D341Med (cell line): ENCODE measurements at regions not wholly inside any gene's neighbourhood (a gene's known extent, or its start where the extent isn't known, plus 50 kb on each side); places are given as distances from the start of the nearest gene placed in this dataset.

Experiments used
- DNase-seq: peaks from one replicate; pipeline ENCODE4 v3.0.0; 2012; ENCODE audit warnings: low spot score

DNA sequence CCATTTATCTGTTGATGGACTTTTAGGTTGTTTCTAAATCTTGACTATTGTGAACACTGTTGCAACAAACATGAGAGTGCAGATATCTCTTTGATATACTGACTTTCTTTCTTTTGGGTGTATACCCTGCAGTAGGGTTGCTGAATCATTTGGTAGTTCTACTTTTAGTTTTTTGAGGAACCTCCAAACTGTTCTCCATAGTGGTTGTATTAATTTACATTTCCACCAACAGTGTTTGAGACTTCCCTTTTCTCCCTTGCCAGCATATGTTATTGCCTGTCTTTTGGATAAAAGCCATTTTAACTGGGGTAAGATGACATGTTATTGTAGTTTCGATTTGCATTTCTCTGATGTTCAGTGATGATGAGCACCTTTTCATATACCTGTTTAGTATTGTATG, 330.0 kb downstream of the DDX10 start:
- no peak for DNase-seq

GRCh38 chr11:108997826-108998225, 333.0 kb downstream of the DDX10 start:
- DNase-seq: no peak

- DNase-seq: no peak
These were observed 335.7 kb downstream of the DDX10 start for GRCh38 chr11:109000531-109000930.

DNA sequence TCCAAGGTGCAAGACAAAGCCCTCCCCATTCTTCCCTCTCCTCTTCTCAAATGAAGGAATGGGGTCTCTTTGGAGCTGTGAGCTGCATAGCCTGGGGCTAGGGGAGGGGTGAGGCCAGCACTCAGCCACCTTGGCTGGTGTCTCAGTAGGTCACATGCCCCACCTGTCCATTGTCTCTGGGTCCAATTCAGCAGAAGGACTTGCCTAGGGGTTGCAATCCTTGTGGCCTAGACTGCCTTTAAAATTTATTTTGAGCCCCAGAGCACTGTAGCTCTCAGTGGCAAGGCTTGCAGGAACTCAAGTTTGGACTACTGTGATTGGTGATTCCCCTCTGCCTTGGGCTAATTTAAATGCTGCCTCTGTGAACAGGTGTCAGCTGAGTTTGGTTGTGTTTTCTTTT, 336.7 kb downstream of the DDX10 start:
- no peak for DNase-seq

DNA sequence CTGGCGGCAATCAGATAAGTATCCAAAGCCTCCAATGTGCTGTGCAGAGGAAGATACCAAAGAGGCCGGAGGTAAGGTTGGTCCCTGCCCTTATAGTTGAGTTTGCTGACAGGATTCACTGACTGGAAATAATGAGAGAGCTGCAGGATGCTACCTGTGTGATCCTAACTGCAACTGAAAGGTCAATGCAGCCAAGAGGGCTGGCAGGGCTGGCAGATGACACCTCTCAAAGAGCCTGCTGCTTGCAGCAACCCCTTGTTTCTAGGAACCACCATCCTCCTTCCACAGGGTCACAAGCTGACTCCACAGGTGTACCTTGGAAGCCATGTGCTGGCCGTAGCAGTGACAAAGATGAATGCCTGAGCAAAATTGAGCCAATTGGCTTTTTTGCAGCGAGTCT, 348.1 kb downstream of the DDX10 start:
- no peak for DNase-seq

GRCh38 chr11:109015283-109015682, 350.4 kb downstream of the DDX10 start:
- DNase-seq: no peak

GRCh38 chr11:109016724-109017123, 351.9 kb downstream of the DDX10 start:
- no peak for DNase-seq

- no peak for DNase-seq
These were observed 352.6 kb downstream of the DDX10 start for GRCh38 chr11:109017489-109017888.

- DNase-seq: no peak
These were observed 353.8 kb downstream of the DDX10 start for GRCh38 chr11:109018639-109019038.

- no peak for DNase-seq
These were observed 354.6 kb downstream of the DDX10 start for GRCh38 chr11:109019342-109019936.

- DNase-seq: no peak
These were observed 358.2 kb downstream of the DDX10 start for GRCh38 chr11:109023036-109023435.

GRCh38 chr11:109026891-109027489, 362.1 kb downstream of the DDX10 start:
- no peak for DNase-seq

DNA sequence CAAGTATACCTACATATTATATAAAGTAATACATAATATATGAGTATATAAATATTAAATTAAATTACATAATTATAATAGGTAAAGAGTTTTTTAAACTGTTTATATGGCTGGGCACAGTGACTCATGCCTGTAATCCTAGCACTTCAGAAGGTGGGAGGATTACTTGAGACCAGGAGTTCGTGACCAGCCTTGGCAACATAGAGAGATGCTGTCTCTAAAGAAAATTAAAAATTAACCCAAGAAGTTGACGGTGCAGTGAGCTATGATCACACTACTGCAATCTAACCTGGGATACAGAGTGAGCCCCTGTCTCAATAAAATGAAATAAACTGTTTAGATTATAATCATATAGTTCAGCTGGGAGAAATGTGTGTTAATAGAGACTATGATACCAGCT, 363.0 kb downstream of the DDX10 start:
- DNase-seq: no peak

- no peak for DNase-seq
These were observed 365.1 kb downstream of the DDX10 start for GRCh38 chr11:109029927-109030326.

- no peak for DNase-seq
These were observed 368.9 kb downstream of the DDX10 start for GRCh38 chr11:109033627-109034338.

- no peak for DNase-seq
These were observed 369.4 kb downstream of the DDX10 start for GRCh38 chr11:109034339-109034696.

DNA sequence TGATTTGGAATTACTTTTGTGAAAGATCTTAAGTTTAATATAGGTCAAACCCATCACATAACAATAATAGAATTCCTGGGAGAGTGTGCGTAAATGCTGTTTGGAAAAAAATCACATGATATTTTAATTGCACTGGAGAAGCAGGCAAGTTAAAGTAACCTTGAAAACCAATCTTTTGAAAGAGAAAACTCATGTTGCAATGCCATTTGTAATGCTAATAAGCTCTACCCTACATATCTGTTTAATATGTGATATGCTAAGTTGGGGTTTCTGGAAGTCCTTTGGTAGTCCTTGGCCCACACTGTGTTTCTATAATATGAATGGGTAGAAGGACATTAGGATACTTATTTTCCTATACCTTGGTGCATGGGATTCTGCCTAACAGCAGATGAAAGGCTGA, 370.4 kb downstream of the DDX10 start:
- no peak for DNase-seq

DNA sequence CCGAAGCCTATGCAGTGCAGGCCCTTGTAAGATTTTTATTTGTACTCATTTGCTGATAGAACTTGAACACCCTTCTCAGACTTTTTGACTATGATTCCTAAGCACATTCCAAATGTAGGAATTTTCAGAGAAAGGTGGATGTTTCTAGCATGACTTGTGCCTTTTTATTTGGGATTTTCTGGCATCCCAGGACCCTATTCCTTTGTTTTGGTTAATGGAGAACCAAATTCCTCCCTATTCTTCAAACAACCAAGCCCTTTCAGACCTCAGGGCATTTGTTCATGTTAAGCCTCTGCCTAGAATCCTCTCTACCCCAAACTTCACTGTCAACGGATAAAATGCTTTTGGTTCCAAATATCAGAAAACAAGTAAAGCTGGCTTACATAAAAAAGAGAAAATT, 371.1 kb downstream of the DDX10 start:
- no peak for DNase-seq

DNA sequence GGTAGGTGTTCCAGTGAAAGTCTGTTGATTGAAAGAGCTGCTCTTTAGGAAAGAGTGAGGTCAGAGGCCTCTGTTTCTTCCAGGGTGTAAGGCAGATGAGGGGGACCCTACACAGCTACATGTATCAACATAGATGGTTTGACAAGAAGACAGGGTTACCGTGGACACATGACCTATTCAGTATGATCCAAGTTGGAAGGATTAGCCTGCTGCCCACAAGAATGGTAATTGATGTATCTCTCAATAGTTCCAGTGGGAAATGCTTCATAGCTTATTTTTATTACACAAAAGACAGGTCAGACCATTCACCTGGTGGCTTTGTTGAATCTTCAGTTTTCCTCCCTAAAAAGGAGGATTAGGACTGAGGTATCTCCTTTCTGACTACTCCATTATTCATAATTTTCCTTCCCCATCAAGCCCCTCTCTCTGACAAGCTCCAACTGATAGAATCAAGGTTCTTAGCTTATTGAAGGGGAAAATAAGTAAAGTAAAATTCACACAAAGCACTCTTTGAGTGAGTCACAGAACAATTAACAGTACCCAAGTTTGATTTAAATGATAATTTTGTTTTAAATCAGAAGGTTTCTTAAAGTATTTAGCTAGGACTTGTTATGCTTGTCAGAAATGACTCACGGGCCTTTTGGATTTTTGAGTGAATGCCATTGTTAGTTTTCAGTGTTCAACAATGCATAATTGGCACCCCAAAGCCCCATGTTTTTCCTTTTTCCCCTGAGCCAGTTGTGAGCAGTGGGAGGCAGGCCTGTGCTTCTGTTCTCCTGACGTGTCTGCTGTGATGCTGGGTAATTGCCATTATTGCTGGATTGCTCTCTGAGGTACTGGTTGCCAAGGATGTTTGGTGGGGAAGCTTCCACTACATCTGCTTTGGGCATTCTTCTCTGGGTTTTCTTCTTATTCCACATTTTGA, 373.2 kb downstream of the DDX10 start:
- no peak for DNase-seq

- no peak for DNase-seq
These were observed 374.7 kb downstream of the DDX10 start for GRCh38 chr11:109039611-109040010.

DNA sequence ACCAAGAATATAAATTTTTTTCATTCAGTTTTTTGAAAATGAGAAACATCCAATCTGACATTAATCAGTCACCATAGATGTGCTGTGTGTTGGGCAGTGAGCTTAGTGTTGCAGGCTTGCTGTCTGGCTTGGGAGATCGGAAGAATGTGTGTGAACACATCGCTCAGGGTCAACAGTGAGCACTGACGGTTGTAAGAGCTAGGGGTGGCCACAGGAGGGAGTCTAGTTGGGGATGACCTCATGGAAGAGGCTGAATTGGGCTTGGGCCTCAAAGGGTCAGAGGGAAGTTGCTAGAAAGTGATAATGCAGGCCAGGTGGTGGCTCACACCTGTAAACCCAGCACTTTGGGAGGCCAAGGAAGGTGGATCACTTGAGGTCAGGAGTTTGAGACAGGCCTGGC, 375.4 kb downstream of the DDX10 start:
- peak; percentile 33 for DNase-seq

DNA sequence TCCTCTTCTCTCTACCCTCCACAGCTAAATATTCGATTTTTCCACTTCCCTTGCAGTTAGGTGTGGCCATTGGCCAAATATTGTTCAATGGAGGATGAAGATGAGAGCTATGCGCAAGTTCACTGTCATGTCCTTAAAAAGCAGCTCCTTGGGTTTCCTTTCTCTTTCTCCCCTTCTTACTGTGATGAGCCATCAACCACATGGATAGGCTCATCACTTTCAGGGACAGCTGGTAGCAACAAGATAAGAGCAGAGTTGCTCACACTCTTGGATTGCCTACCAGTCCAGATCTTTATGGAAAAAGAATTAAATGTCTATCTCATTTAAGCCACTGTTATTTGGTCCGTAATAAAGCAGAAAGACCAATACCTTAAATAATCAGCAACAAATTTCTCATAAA, 377.0 kb downstream of the DDX10 start:
- no peak for DNase-seq

GRCh38 chr11:109043315-109043714, 378.4 kb downstream of the DDX10 start:
- DNase-seq: no peak
